ENCODE measurements at regions not wholly inside any gene's neighbourhood (a gene's known extent, or its start where the extent isn't known, plus 50 kb on each side); places are given as distances from the start of the nearest gene placed in this dataset.

DNA sequence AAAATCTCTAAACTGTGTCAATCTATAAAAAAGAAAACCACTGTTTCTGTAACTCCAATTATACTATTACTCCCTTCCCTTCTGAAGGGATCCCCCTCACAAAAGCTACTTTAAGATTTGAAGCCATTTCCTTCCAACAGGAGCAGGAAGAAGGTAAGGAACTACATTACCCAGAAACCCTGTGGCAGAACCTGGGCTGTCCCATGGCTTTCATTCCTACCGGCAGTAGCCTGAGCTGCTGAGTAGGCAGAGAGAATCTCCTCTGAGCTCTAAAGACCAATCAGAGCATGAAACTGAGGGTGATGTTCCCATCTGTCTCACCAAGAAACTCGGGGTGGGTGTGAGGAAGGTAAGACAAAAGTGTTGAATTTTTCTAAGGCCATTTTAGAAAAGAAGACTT is 108.0 kb upstream of the LRFN2 start:
- no peak overlapping the region for H3K27ac ChIP-seq (ENCODE audit: low read depth, low read length, poor library complexity, severe bottlenecking)
- no peaks in the 10 kb centered on the region for H3K9me3 ChIP-seq (ENCODE audit: low read depth, low read length, poor library complexity, severe bottlenecking)
- no peak for DNase-seq (ENCODE audit: low spot score)
- BruUV-seq (replicated peaks), result no TSS peak
- intact Hi-C loops (cut with micrococcal nuclease; ENCODE audit: unreplicated experiment), result no loop called here
- no peaks in the 10 kb centered on the region for H3K27me3 ChIP-seq (replicated peaks; ENCODE audit: insufficient read depth, low read depth, low read length, poor library complexity)
- TF ChIP-seq EZH2 (IDR thresholded peaks at IDR 0.05; ENCODE audit: borderline replicate concordance, low read depth, low read length, poor library complexity, severe bottlenecking), result no peak
- TF ChIP-seq, protein P1, sequence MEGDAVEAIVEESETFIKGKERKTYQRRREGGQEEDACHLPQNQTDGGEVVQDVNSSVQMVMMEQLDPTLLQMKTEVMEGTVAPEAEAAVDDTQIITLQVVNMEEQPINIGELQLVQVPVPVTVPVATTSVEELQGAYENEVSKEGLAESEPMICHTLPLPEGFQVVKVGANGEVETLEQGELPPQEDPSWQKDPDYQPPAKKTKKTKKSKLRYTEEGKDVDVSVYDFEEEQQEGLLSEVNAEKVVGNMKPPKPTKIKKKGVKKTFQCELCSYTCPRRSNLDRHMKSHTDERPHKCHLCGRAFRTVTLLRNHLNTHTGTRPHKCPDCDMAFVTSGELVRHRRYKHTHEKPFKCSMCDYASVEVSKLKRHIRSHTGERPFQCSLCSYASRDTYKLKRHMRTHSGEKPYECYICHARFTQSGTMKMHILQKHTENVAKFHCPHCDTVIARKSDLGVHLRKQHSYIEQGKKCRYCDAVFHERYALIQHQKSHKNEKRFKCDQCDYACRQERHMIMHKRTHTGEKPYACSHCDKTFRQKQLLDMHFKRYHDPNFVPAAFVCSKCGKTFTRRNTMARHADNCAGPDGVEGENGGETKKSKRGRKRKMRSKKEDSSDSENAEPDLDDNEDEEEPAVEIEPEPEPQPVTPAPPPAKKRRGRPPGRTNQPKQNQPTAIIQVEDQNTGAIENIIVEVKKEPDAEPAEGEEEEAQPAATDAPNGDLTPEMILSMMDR (conservative IDR thresholded peaks at IDR 0.05; ENCODE audit: low read depth, low read length), result no peak
- no peaks in the 10 kb centered on the region for H3K36me3 ChIP-seq (ENCODE audit: insufficient read depth, low read length, poor library complexity, severe bottlenecking)
- CTCF ChIA-PET, result interaction anchor here (0.6 kb wide), 1 partner anchor 301 kb away, joined by 3 read pairs; no protein-coding TSS in a partner anchor
- no peak overlapping the region for H3K4me3 ChIP-seq (ENCODE audit: low read depth, low read length, poor library complexity, severe bottlenecking)
- no peaks in the 10 kb centered on the region for H3K4me1 ChIP-seq (ENCODE audit: insufficient read depth, low read length, poor library complexity, severe bottlenecking)
- POLR2A ChIA-PET (ENCODE audit: low non-redundant PET), result no interaction called here

- Histone ChIP-seq H3K27me3 (replicated peaks; ENCODE audit: insufficient read depth, low read depth, low read length, poor library complexity) (no peaks in the 10 kb centered on the region), H3K9me3 (ENCODE audit: low read depth, low read length, poor library complexity, severe bottlenecking) (no peaks in the 10 kb centered on the region), H3K4me1 (ENCODE audit: insufficient read depth, low read length, poor library complexity, severe bottlenecking) (no peaks in the 10 kb centered on the region), H3K36me3 (ENCODE audit: insufficient read depth, low read length, poor library complexity, severe bottlenecking) (no peaks in the 10 kb centered on the region), H3K4me3 (ENCODE audit: low read depth, low read length, poor library complexity, severe bottlenecking) (no peak overlapping the region), H3K27ac (ENCODE audit: low read depth, low read length, poor library complexity, severe bottlenecking) (no peak overlapping the region)
- TF ChIP-seq, protein P1 (conservative IDR thresholded peaks at IDR 0.05; ENCODE audit: low read depth, low read length), result no peak
- no peak for TF ChIP-seq EZH2 (IDR thresholded peaks at IDR 0.05; ENCODE audit: borderline replicate concordance, low read depth, low read length, poor library complexity, severe bottlenecking)
- intact Hi-C loops (cut with micrococcal nuclease; ENCODE audit: unreplicated experiment), result no loop called here
- no TSS peak for BruUV-seq (replicated peaks)
- no peak for DNase-seq (ENCODE audit: low spot score)
- ChIA-PET CTCF (no interaction called here), POLR2A (ENCODE audit: low non-redundant PET) (no interaction called here)
These were observed 106.6 kb upstream of the LRFN2 start for GRCh38 chr6:40693768-40694167.

- intact Hi-C loops (cut with micrococcal nuclease; ENCODE audit: unreplicated experiment), result no loop called here
- no peaks in the 10 kb centered on the region for H3K4me1 ChIP-seq (ENCODE audit: insufficient read depth, low read length, poor library complexity, severe bottlenecking)
- H3K9me3 ChIP-seq (ENCODE audit: low read depth, low read length, poor library complexity, severe bottlenecking), result no peaks in the 10 kb centered on the region
- no peaks in the 10 kb centered on the region for H3K27me3 ChIP-seq (replicated peaks; ENCODE audit: insufficient read depth, low read depth, low read length, poor library complexity)
- DNase-seq (ENCODE audit: low spot score), result no peak
- no peak overlapping the region for H3K4me3 ChIP-seq (ENCODE audit: low read depth, low read length, poor library complexity, severe bottlenecking)
- no TSS peak for BruUV-seq (replicated peaks)
- CTCF ChIA-PET, result no interaction called here
- no peak overlapping the region for H3K27ac ChIP-seq (ENCODE audit: low read depth, low read length, poor library complexity, severe bottlenecking)
- H3K36me3 ChIP-seq (ENCODE audit: insufficient read depth, low read length, poor library complexity, severe bottlenecking), result no peaks in the 10 kb centered on the region
- no peak for TF ChIP-seq EZH2 (IDR thresholded peaks at IDR 0.05; ENCODE audit: borderline replicate concordance, low read depth, low read length, poor library complexity, severe bottlenecking)
- TF ChIP-seq, protein P1 (conservative IDR thresholded peaks at IDR 0.05; ENCODE audit: low read depth, low read length), result no peak
- POLR2A ChIA-PET (ENCODE audit: low non-redundant PET), result no interaction called here
These were observed 105.2 kb upstream of the LRFN2 start for GRCh38 chr6:40692337-40692736.
